NCI-H128 (cell line): ENCODE measurements at regions not wholly inside any gene's neighbourhood (a gene's known extent, or its start where the extent isn't known, plus 50 kb on each side); places are given as distances from the start of the nearest gene placed in this dataset.

Source experiments
- DNase-seq: peaks from one replicate; lab custom pipeline; 2025; ENCODE audit not compliant: unreplicated experiment; lab: John Stamatoyannopoulos, UW

GRCh38 chr17:83144421-83145357 lies 65.3 kb downstream of the METRNL start:
- DNase-seq, result no peak

GRCh38 chr17:83145358-83145738 lies 65.9 kb downstream of the METRNL start:
- DNase-seq, result no peak

- DNase-seq, result no peak
Measured at GRCh38 chr17:83145831-83146230, 66.4 kb downstream of the METRNL start.

- no peak for DNase-seq
Measured at GRCh38 chr17:83146347-83146746, 66.9 kb downstream of the METRNL start.

GRCh38 chr17:83147280-83147679 lies 67.9 kb downstream of the METRNL start:
- DNase-seq, result no peak

- DNase-seq, result no peak
Measured at GRCh38 chr17:83148317-83149028, 69.1 kb downstream of the METRNL start.

GRCh38 chr17:83149029-83149725 lies 69.8 kb downstream of the METRNL start:
- DNase-seq, result no peak

- no peak for DNase-seq
Measured at GRCh38 chr17:83149761-83150251, 70.4 kb downstream of the METRNL start.

GRCh38 chr17:83150369-83151055 lies 71.1 kb downstream of the METRNL start:
- DNase-seq, result no peak

GRCh38 chr17:83151056-83151441 lies 71.6 kb downstream of the METRNL start:
- DNase-seq, result no peak

GRCh38 chr17:83151442-83152226 lies 72.2 kb downstream of the METRNL start:
- no peak for DNase-seq

GRCh38 chr17:83152227-83152744 lies 72.9 kb downstream of the METRNL start:
- DNase-seq, result no peak

GRCh38 chr17:83152745-83153611 lies 73.6 kb downstream of the METRNL start:
- DNase-seq, result no peak

- DNase-seq, result no peak
Measured at GRCh38 chr17:83153681-83154310, 74.4 kb downstream of the METRNL start.

GRCh38 chr17:83154311-83155127 lies 75.1 kb downstream of the METRNL start:
- no peak for DNase-seq

- no peak for DNase-seq
Measured at GRCh38 chr17:83155128-83156121, 76.0 kb downstream of the METRNL start.
